HFF-Myc (cell line): ENCODE measurements at regions not wholly inside any gene's neighbourhood (a gene's known extent, or its start where the extent isn't known, plus 50 kb on each side); places are given as distances from the start of the nearest gene placed in this dataset.

ENCODE experiments used
- DNase-seq: peaks from one replicate; pipeline ENCODE4 v3.0.0-alpha.2; 2011; ENCODE audit warnings: low read depth; ENCODE audit errors: extremely low read depth
- H3K4me3 ChIP-seq: replicated peaks from 2 replicates; pipeline ENCODE4 v1.5.1; 2011; ENCODE audit warnings: low read depth, mild to moderate bottlenecking, control low read depth, low read length
- TF ChIP-seq, protein P1 (sequence below): IDR thresholded peaks from 2 replicates; pipeline ENCODE4 v1.5.1; 2012; ENCODE audit warnings: mild to moderate bottlenecking, low read depth, low read length, control low read depth; ENCODE audit errors: missing control alignments

DNA sequence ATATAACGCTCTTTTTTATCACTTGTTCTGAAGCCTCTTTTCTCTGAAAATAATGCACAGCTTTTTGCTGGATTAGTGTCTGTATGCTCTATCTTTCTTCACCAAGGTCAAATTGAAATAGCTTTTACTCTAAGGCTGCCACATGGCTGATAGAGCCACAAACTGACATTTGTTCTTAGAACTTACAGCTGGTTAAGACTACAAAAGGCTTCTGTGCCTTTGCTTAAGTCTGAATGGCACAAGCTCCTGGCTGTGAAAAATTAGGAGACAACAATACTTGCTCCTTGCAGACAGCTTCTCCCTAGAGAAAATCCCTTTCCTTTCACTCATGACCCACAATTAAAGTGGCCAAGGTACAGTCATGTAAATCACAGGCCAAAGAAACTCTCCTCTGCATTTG, 515.3 kb downstream of the DSC3 start:
- TF ChIP-seq, protein P1, sequence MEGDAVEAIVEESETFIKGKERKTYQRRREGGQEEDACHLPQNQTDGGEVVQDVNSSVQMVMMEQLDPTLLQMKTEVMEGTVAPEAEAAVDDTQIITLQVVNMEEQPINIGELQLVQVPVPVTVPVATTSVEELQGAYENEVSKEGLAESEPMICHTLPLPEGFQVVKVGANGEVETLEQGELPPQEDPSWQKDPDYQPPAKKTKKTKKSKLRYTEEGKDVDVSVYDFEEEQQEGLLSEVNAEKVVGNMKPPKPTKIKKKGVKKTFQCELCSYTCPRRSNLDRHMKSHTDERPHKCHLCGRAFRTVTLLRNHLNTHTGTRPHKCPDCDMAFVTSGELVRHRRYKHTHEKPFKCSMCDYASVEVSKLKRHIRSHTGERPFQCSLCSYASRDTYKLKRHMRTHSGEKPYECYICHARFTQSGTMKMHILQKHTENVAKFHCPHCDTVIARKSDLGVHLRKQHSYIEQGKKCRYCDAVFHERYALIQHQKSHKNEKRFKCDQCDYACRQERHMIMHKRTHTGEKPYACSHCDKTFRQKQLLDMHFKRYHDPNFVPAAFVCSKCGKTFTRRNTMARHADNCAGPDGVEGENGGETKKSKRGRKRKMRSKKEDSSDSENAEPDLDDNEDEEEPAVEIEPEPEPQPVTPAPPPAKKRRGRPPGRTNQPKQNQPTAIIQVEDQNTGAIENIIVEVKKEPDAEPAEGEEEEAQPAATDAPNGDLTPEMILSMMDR, result no peak
- DNase-seq, result no peak
- no peak overlapping the region for H3K4me3 ChIP-seq

DNA sequence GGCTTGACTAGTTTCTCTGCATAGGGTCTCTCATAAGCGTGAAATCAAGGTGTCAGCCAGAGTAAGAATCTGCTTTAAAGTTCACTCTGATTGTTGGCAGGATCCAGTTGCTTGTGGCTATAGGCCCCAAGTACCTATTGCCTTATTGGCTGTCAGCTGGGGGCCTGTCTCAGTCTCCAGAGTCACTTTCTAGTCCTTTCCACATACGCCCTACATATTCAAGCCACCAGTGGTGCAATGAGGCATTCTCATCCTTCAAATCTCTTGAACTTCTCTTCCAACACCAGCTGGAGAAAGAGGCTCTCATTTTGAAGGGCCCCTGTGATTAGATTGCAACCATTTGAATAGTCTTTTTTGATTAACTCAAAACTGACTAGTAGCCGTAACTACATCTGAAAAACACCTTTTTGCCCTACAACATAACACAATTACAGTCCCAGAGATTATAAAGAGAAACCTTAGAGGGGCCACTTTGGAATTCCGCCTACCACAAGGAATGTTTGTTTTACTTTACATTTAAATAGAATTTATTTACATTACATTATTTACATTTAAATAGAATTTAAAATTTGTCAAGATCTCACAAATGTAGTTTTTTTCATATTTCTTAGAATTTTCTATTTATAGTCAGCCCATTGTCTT, 520.1 kb downstream of the DSC3 start:
- TF ChIP-seq, protein P1, result no peak
- DNase-seq, result no peak
- no peak overlapping the region for H3K4me3 ChIP-seq

DNA sequence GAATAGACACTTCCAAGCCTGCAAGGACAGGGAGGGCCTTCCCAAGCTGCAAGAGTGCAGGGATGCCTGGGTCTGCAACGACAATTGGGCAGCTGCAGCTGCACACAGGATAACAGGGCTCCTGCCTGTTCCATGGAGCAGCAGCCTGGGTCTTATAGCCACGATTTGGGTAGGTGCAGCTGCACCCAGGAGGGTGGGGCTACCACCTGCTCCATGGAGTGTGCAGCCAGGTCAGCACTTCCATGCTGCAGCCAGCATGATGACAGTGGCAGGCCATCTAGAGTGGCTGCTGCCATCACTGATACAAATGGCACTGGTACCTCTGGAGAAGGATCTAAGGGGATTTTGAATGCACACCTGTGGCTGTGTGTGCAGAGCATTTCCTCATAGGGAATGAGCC, 528.5 kb downstream of the DSC3 start:
- H3K4me3 ChIP-seq, result no peak overlapping the region
- TF ChIP-seq, protein P1, result no peak
- DNase-seq, result no peak

DNA sequence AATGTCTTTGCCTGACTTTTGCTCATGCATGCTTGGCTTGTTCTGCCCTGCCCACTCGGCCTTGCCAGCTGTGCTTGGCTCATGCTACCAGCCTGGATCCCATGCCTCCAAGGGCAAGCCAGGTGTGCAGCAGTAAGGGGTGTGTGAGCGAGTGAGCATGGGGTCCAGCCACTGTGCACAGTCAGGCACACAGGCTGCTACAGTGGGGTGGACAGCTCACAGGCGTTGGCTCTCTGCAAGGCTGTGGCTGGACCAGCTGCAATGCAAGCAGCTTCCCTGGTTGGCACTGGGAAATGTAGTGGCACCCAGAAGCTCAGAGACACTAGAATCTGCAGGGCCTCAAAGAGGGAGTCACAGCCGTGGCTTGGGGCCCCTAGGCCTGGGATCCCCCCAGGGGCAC, 529.7 kb downstream of the DSC3 start:
- TF ChIP-seq, protein P1, result no peak
- H3K4me3 ChIP-seq, result no peak overlapping the region
- no peak for DNase-seq

DNA sequence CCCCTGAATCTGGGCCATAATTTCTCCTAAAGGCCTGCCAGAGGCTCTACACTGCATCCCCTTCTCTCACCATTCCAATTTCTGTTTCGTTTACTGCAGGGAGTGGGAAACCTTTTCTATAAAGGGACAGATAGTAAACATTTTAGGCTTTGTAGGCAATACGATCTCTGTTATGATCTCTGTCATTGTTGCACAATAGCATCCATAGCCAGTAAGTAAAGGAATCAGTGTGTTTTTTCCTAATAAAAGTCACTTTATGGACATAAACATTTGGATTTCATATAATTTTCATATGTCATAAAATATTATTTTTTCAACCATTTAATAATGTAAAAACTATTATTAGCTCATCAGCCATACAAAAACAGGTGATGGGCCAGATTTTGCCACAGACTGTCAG, 531.7 kb downstream of the DSC3 start:
- no peak for DNase-seq
- no peak overlapping the region for H3K4me3 ChIP-seq
- TF ChIP-seq, protein P1, result no peak

DNA sequence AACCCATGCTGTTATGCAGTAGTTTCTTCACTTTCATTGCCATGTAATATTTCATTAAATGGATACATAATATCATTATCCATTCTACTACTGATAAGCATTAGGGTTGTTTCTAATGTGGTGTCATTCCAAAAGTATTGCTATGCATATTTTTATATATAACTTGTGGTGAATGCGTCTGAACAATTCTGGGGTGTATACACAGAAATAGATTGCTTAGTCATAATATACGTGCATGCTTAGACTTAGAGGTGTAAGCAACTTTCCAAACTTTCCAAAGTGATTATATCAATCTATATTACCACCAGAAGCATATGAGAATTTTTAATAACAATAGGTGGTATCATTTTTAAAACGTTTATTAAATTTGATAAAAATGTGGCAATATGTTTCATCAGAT, 540.9 kb downstream of the DSC3 start:
- TF ChIP-seq, protein P1, result no peak
- H3K4me3 ChIP-seq, result no peak overlapping the region
- no peak for DNase-seq
